ENCODE measurements at regions not wholly inside any gene's neighbourhood (a gene's known extent, or its start where the extent isn't known, plus 50 kb on each side); places are given as distances from the start of the nearest gene placed in this dataset.

DNA sequence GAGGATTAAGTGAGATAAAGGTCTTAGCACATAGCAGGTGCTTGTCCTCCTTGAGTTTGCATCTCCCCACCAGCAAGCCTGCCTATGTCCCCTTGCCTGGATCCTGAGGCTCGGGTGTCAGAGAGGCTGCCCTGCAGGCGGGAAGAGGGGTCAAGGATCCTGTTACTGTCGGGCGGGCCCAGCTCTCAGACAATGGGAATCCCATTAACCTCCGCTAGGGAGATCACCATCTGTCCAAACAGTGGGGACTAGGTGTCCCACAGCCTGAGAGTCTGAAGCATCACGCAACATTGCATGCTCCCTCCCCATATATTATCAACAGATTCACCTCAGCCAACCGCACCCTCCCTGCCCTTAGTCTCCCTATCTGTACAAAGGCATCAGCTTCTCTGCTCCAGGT is 151.4 kb downstream of the FBLN2 start:
- ATAC-seq (no peak), DNase-seq (no peak)
- intact Hi-C loops (cut with DNase I) = no loop called here

DNA sequence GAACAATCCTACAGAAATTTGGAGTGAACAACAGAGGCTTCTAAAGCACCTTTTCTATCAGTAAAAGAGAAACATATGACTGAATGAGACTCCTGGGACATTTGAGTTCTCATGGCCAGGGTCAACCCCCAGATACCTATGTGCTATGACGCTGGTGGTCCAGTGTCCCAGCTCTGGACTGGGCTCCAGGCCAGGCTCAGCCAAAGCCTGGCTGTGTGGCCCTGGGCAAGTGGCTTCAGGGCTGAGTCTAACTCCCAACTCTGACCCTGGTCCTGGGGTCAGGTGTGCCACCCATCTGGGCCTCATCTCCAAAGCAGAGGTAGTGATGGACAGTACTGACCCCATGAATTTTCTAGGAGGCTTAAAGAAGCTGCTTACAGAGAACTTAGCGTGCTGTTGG is 147.8 kb downstream of the FBLN2 start:
- intact Hi-C loops (cut with DNase I) = no loop called here
- no peak for ATAC-seq
- DNase-seq = no peak

GRCh38 chr3:13693441-13693840 is 144.5 kb downstream of the FBLN2 start:
- DNase-seq (no peak), ATAC-seq (no peak)
- intact Hi-C loops (cut with DNase I) = no loop called here

- DNase-seq (no peak), ATAC-seq (no peak)
- intact Hi-C loops (cut with DNase I) = no loop called here
Observed at GRCh38 chr3:13690636-13691035, 141.7 kb downstream of the FBLN2 start.

DNA sequence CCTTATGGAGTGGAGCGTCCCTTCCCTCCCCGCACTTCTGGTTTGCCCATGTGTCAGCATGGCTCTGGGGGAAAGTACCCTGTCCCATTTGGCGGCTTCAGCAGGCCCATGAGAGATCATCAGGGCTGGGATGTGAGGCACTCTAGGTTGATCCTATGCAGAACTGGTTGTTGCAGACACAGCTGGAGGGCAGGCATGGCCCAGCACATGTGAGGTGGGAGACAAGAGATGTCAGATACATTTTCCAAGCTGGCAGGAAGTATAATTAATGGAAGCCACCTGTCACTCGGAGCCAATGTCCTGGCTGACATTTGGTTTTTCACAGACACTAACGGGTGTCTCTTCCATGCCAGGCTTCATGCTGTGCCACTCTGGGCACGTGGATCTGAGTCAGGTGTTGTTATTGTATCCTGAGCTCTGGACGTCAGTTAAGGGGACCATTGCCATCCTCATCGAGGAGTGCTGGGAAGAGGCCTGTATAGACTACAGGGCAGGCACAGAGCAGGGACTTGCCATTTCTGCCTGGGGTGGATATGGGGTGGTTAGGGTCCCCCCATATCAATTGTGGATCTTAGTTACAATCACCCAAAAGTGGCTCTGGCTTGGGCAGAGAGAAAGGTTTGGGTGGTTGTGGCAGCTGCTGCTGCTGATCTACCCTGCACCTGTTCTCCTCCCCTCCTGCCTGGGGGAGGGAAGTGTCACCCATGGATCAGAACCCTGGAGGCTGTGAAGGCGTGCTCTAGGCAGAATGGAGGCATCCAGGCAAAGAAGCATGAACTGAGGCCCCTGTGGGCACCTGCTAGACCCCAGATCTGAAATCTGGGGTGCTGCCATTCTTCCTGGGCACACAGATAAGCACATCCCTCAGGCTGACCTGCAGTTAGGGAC is 140.7 kb downstream of the FBLN2 start:
- DNase-seq = no peak
- intact Hi-C loops (cut with DNase I) = no loop called here
- no peak for ATAC-seq

GRCh38 chr3:13688824-13689223 is 139.9 kb downstream of the FBLN2 start:
- DNase-seq (no peak), ATAC-seq (no peak)
- intact Hi-C loops (cut with DNase I) = no loop called here

DNA sequence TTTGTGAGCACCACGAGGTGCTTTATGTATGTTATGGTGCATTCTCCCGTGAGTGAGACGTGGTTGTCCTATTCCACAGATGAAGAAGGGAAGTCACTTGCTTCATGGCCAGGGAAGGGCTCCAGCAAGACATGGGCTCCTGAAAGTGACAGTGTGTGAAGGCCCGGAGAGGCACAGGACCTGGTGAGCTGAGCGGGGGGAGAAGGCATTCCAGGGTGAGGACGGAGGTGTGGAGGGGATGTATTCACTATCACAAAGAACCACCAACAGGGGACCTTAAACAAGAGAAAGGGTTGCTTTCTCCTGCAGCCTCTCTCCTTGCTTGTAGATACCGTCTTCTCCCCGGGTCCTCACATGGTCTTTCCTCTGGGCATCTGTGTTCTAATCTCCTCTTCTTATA is 139.1 kb downstream of the FBLN2 start:
- ATAC-seq (no peak), DNase-seq (no peak)
- intact Hi-C loops (cut with DNase I) = no loop called here
